ENCODE measurements at regions not wholly inside any gene's neighbourhood (a gene's known extent, or its start where the extent isn't known, plus 50 kb on each side); places are given as distances from the start of the nearest gene placed in this dataset.

DNA sequence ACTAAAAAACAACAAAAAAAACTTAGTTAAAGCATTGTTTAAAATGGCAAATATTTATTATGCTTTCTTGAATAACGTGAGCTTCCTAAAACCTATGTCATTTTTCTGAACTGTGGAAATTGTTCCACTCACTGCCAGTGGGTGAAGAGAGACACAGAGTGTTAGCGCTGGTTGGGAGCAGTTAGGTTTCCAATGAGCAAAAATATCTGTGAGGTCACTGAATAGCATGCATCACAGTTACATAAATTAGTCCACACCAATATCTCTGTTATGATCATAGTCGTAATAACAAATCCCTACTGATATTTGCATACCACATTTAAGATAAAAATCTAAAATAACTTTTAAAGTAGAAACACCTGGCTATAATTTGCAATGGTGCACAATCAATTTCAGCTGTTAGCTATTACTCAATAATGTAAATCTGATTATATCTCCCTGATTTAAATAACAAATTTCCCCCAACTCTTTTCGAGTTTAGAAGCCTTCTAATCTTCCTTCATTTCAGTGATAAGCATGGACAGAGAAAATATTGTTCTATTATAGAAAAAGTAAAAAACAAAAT is 1094.0 kb upstream of the KLHL29 start:
- no peak for DNase-seq

DNA sequence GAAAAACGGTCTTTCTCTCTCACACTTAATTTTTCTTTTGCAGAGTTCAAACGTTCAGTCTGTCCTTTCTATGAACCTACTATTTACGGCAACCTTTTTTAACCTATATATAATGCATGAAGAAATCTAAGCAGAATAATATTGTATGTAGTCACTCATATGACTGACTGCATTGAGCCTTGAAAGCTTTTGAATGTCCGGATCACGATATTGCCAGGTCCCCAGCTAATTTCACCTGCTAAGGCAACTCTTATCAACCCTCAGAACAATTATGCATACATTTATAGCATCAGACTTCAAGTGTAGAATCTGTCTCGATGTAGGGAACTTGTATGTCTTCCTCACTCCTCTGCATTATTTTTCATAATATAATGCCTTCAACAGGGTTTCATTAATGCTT is 1083.8 kb upstream of the KLHL29 start:
- no peak for DNase-seq

DNA sequence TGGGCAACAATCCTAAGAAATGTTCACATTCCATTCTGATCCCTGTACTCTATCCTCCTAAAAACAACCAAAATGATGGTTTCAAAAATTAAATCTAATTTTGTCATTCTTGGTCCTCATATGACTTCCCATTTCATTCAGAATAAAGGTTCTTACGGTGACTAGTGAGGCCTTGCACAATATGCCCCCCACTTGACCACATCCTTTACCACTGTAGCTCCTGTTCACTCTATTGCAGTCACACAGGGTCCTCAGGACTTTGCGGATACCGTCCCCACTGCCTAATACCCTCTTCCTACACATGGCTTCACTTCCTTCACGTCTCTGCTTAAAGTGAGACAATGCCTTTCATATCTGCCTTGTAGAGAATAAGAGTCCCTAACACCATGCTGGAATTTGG is 1058.7 kb upstream of the KLHL29 start:
- DNase-seq = no peak

DNA sequence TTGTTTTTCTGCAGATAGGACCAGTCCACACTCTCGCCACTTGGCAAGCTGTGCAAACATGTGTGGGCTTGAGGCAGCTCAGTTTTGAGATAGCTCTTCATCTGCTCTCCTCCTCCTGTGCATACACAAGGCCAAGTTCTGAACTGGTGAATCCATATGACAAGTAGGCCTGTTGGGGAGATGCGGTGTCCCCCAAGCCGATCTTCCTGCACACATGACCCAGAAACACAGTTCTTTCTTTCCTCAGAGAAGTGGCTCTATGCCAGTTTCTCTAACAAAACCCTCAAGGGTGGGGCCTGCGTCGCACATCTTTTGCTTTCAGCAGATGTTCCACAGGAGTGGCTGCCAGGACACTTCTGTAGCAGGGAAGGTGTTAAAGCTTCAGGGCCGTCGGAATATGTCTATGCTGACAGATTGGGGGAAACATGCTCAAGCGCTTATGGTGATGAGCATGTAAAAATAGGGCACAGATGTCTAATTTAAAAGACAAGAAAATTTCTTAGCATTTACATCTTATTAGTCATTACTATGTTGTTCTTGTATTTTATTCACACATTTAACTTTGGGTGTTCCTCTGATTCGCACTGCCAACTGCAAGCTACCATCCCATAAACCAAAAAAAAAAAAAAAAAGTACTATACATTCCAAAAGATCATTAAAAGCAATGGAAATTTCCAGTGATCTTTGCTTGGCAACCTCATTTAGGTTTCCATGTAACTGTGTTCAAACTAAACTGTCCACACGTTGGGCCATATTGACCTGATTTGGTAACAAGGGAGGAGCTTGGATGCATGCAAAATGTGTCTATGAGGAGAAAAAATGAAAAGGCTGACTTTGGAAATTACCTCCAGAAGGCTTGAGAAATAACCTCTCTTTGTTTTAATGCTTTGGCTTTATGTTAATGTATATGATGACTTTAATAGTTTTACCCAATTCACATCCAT is 1055.5 kb upstream of the KLHL29 start:
- DNase-seq = no peak

DNA sequence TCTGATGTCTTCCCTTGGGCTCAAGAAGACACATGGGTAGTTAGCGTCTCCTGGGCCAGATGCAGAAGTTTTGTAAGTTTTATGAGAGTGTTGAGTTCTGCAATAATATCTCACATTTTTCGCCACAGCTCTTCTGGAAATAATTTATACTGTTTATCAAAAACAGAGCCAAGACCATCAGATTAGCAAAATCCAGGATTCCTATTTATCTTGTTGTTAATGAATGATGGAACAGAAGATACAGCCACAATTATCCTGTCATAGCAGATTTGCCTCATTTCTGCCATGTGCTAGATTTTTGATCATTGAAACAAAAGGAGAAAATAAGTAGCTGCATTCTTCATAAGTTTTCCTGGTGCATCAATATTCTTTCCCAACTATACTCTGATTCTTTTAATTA is 1048.6 kb upstream of the KLHL29 start:
- no peak for DNase-seq

DNA sequence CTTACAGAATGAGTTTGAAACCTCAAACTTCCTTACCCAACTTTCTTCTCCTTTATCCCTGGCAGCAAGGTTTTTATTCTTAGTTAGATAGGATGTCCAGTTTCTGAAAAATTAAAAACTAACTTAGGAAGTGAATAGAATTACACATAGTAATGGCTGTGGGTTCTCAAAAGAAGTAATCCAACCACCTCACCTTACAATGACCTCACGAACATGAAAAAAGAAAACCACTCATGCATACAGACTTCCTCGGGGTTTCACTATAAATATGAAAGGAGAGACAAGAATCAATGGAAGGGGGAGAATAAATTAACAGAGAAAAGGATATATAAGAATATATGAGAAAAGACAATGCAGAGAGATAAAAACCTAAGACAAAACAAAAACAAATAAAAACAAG is 1044.3 kb upstream of the KLHL29 start:
- DNase-seq = no peak

DNA sequence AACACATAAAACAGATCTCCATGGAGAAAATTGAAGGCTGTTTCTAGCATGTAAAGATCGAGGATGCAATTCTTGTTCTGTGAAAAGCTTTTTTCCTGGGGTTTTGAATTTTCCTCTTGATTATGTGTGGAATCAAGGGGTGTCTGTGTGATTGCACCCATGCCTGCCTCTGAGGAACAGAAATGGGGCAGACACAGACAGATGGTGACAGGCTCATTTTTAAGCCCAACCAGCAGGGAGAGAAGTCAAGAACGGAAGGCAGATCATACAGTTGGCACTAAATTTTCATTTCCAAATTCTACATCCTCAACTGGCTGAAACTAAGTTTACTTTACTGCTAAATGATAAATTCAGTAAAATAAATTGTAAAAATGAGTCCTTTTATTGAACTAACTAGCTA is 1037.7 kb upstream of the KLHL29 start:
- no peak for DNase-seq

DNA sequence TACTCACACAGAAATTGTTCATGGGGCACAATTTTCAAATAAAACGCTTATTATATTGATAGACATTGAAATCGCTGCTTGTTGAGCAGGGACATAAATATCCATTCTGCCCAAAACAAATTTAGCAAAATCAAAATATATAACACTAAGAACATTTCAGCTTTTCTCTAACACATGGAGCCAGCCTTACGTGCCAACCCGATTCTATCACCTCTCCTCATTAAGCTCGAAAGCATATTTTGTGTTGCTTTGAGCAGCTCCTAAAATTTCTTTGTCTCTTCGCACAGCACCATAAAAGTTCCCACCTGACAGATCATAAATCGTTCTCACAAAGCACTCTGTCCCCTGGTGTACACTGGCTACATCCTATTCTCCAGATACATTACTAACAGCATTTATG is 1034.4 kb upstream of the KLHL29 start:
- no peak for DNase-seq

DNA sequence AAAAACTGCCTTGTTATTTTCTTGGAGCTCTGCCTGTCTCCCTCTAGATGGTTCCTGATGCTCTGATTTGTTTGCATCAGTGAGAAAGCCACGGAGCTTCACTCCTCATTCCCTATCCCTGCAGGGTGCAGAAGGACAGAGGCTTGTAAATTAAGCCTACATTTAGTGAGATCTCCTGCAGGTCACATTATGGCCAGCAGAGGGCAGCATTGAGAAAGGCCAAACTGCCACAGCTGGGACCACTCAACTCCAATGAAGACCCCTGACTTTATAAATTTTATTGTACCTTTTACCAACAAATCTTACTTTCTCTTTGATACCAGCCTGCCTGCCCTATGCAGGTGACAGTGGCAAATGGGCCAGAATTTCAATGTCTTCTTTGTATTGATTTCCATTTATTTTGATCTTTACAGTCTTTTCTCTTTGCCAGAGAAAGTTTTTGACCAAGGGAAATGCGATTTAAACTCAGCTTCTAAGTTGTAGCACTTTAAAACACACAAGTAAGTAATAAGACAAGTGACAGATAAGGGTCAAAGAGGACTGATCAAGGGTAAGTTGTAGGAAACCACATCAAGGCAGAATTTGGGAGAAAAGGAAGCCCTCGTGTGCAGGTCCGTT is 1029.1 kb upstream of the KLHL29 start:
- peak; percentile 24 for DNase-seq

DNA sequence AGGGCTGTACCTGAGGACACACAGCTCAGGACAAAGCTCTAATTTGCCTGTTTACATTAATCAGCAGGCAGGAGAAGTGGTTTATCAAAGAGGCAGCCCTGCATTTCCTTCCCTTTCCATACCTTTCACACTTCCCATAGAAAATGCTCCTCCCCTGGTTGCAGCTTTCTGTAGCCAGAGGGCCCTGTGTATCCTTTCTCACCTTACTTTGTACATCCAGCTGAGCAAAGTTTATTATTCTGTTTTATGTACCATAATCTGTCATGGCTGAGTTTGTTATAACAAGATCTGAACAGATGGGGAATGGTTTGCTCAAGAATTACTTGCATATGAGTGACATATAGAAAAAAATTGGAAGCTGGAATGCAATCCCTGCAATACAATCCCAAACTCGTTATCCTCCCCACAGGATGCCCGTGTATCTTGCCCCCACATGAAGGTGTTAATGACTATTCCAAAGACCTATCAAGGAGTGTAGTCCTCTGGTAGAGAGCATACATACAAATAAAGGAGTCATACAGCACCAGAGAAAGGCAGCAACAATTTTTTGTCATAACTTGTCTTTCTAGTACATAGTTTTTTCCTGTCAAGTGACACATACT is 1025.8 kb upstream of the KLHL29 start:
- DNase-seq = no peak

DNA sequence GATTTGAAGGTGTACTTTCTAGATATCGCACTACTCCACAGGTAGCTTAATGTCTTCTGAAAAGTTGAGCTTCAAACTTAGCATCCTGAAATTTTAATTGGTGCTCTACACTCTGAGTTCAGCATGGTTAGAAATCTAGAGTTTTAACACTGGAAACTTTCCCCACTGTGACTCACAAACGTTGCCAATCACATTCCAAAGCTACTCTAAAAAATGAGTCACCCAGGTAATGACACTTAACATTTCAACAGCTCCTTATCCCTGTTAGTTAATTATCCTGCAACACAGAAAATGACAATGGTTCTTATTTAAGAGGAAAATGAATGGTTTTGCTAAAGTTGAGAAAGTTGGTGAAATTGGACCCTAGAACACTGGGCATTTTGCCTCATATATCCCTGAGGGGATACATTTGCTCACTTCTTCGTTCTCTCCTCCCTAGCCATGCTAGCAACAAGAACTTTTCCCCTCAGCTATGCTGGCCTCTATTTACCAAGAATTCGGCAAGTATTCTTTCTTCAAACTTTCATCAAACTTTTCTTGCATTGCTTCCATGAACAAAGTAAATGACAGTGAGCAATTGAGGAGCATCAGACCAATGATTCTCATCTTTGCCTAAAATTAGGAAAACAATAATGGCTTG is 1024.1 kb upstream of the KLHL29 start:
- no peak for DNase-seq

DNA sequence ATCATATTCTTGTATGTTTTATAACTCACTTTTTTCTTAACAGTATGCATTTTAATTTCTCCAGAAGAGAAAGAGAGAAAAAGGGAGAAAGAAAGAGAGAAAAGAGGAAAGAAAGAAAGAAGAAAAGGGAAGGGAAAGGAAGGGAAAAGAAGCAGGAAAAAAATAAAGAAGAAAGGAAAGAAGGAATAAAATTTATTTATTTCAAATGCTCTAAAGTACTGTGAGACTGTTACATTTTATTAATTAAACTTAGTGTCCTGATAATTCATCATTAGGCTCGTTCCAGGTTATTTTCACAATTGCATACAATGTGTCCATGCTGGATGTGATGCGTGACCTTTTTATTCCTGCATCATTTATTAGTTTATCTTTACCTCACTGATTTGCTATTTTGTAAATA is 1023.4 kb upstream of the KLHL29 start:
- DNase-seq = no peak

DNA sequence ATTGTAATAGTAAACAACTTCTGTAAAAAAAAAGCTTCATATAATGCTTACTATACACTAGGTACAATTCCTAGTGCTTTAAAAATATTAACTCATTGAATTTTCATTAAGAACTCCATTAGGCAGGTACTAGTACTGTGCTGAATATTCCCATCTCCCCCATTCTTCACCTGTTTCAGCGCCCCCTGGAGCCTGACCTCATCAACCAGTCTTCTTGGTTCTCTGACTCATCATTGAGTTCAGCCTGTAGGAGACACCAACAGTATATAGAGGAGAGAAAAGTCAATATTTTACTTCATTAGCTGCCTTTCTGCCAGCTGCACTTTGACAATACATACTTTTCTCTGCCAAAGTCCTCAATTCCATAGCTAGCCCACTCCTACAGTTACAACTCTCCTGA is 1009.9 kb upstream of the KLHL29 start:
- DNase-seq = no peak

DNA sequence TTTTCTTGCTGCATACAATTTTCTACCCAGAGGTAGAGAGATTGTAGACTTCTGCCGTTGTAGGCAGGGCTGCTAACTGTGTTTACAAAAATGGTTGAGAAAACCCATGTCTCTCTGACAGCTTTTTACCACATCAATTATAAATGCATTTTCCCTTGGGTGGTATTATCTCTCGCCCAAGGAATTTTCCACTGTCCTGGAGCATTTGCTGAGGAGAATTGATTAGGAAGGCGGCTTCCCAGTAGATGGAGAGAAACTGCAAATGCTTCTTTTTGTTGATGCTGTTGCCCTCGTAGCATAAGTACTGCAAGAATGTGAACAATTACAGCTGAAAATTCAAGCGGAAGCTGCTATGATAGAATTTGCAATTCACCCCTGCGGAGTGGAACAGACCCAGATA is 1007.7 kb upstream of the KLHL29 start:
- DNase-seq = no peak

DNA sequence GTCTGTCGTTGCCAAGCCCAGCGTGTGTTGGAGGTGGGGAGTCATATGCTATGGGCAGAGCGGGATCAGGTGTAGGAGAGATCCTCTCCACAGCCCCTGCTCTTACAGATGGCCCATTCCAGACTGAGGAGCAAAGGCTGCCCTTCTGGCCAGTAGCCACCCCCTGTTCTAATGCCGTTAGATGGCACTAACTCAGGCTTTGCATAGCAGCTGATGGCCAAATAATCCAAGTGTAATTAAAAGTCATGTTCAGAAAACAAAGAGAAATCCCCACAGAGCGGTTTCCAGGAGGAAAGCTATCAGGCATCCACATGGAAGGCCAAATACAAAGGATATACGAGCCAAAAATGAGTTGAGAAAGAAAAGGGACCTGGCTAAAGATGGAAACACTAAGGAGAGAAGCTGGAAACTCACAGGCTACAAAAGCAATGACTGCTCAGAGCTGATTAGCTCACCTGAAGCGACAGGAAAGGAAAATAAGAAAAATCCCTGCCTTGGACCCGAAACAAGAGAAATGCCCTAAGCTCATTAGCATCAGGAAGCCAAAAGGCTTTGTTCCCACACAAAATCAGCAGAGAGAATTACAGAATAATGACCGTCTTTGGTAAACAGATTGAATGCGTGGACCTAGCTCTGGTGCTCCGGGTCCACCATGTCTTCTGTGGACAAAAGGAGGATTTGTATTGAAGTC is 1002.4 kb upstream of the KLHL29 start:
- DNase-seq = no peak

DNA sequence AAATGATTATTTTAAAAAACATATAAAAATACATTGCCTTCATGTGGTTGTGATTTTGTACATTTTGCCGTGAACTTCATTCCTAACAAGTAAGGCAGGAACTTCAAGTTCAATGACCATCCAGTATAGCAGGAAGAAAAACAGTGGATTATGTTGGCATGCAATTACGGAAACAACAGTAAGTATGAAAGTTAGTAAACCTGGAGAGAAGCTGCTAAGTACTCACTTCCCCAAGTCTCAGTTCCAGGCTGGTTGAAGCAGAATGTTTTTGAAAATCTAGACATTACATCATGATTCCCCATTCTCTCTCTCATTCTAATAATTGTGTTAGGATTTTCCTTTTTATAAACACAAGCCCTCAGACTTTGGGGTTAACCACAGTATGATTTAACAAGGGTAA is 987.1 kb upstream of the KLHL29 start:
- no peak for DNase-seq

DNA sequence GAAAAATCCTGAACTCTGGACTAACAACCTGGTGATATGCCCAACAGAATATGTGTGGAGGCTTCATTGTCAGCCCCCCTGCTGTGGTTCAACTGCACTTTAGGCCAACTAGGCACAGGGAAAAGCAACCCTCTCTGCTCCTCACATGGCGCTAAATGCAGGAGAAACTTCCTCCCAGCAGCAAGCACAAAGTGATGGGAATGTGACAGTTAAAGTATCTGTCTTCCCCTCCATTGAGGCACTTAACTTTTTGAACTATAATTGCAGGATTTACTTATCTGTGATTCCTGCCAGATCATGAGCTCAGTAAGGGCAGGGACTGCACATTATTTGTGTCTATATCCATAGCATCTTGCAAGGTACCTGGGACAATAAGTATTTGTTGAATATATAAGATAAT is 981.2 kb upstream of the KLHL29 start:
- no peak for DNase-seq

DNA sequence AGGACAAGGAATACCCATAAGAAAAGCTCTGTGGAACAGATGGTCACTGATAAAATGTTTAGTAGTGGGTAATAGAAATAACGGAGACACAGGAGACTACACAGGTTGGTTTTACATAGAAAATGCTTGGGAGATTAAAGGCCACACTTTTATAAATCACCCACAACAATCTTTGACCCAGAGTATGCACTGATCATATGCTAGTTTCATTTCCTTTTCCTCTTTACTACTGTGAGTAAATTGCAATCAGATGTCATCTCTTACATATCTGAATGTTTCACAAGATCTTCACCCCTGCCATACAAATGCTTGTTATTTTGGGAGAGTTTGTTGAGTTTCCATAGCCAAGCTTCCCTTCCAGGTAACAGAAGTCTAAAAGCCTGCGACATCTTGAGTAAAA is 978.4 kb upstream of the KLHL29 start:
- DNase-seq = no peak

DNA sequence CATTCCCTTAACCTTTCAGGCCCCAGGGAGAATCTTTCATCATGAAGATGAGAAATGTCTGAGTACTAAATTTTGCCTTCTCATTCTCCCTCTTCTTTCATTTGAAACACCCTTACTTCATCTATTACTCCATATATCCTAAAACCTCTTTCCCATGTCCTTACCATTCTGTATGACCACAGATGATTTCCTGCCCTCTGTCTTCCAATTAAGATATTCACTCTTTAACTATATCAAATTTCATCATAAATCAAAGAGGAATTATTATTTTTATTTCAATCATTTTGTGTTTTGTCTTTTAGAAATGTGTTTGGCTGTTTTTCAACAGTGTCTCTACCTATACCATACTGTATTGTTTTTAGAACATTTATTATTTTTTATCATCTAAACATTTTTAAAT is 964.9 kb upstream of the KLHL29 start:
- DNase-seq = no peak

DNA sequence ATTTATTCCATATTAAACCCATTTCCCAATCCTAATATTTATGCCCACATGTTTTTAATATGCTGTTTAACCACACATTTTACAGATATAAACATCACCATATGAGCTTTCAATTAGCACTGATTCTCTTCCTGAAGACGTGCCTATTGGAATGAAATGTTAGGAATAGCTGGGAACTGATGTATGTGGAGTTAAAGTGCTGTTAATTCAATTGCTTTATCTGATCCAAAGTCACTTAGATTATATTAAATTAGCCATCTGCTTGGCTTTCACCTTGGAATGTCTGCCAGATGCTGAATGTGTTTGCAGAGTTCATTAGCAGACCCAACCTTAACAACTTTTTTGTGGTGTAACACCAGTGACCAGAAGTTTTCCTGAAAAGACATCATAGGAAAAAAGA is 942.9 kb upstream of the KLHL29 start:
- DNase-seq = no peak

DNA sequence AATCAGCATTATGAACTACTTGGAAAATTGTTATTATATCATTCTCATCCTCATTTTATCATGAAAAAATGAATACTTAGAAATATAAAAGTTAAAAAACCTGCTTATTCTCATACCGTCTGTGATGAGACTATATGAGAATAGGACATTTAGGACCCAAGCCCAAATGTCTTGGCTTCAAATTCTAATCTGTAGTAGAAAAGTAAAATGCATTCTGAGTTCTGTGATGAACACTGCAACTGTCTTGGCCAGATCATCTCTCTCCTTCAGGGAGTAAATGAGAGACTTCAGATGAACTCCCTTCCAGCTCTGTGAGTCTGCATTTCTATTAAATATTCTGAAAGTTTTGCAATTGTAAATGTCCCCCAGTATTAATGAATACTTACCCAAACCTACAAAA is 940.7 kb upstream of the KLHL29 start:
- DNase-seq = no peak

DNA sequence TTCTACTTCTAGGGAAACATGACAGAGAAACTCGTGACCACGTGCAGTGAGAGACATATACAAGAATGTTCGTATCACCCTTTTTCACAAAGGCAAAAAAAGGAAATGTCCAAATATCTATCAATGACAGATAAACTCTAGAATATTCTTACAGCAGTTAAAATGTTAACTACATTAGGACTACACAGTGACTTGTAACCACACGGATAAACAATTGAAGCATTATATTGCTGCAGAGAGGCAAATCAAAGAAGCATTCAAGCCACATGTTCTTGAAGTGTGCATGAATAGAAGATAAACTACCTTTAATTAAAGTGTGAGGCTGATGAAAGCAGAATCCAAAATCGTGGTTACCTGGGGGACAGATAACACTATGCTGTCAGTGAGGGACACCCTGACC is 935.3 kb upstream of the KLHL29 start:
- DNase-seq = no peak

DNA sequence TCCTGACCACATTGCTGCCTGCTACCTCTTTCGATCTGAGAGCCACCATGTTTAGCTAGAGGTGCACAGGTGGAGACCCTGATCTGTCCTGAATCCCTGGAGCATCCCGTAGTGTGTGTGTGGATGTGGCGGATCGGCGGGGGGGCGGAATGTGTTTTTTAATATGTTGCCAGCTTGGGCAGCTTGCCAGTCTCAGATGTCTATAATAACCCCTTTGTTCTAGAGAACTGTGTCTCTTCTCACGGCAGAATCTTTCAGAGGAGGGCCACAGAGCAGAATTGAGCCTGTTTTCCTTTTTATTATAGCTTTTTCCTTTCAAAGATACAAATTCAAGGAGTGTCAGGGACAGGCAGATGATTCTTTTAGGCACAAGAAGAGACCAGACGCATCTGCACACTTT is 934.1 kb upstream of the KLHL29 start:
- DNase-seq = no peak

Data from stimulated activated CD4-positive, alpha-beta T cell treated with anti-CD3 and anti-CD28 coated beads, Interleukin-4, amount 100 ng/mL, for 24 hours (primary cell).